ENCODE measurements at regions not wholly inside any gene's neighbourhood (a gene's known extent, or its start where the extent isn't known, plus 50 kb on each side); places are given as distances from the start of the nearest gene placed in this dataset.

DNA sequence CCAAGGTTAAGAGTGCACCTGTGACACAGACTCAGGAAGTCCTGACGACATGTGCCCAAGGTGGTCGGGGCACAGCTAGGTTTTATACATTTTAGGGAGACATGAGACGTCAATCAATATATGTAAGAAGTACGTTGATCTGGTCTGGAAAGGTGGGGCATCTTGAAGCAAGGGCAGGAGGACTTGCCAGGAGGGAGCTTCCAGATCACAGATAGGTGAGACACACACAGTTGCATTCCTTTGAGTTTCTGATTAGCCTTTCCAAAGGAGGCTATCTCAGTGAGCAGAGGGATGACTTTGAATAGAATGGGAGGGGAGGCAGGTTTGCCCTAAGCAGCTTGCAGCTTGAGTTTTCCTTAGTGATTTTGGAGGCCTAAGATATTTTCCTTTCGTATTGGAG lies 257.4 kb downstream of the CGGBP1 start (continued):
- peak; percentile 57; the same call in 1 of the 2 replicates for TF ChIP-seq ZEB2 (IDR thresholded peaks at IDR 0.05)
- peak in 1 of 2 experiments; percentile 66; a peak in 1 of 4 replicates for TF ChIP-seq RCOR1 (IDR thresholded peaks at IDR 0.05; ENCODE audit: borderline replicate concordance in 1 of 2, low read depth in 2 of 2, low read length in 2 of 2)
- TF ChIP-seq HNRNPH1 (optimal IDR thresholded peaks at IDR 0.05; ENCODE audit: low read depth, low read length): no peak
- TF ChIP-seq, protein P1, sequence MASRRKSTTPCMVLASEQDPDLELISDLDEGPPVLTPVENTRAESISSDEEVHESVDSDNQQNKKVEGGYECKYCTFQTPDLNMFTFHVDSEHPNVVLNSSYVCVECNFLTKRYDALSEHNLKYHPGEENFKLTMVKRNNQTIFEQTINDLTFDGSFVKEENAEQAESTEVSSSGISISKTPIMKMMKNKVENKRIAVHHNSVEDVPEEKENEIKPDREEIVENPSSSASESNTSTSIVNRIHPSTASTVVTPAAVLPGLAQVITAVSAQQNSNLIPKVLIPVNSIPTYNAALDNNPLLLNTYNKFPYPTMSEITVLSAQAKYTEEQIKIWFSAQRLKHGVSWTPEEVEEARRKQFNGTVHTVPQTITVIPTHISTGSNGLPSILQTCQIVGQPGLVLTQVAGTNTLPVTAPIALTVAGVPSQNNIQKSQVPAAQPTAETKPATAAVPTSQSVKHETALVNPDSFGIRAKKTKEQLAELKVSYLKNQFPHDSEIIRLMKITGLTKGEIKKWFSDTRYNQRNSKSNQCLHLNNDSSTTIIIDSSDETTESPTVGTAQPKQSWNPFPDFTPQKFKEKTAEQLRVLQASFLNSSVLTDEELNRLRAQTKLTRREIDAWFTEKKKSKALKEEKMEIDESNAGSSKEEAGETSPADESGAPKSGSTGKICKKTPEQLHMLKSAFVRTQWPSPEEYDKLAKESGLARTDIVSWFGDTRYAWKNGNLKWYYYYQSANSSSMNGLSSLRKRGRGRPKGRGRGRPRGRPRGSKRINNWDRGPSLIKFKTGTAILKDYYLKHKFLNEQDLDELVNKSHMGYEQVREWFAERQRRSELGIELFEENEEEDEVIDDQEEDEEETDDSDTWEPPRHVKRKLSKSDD (conservative IDR thresholded peaks at IDR 0.05; ENCODE audit: low read length): no peak
- peak in 1 of 2 experiments; percentile 56; a peak in 1 of 4 replicates for TF ChIP-seq HDAC1 (IDR thresholded peaks at IDR 0.05)
- TF ChIP-seq EGR1 (conservative IDR thresholded peaks at IDR 0.05): no peak
- TF ChIP-seq HDAC2 (IDR thresholded peaks at IDR 0.05): 0 out of 2 replicates have a peak, but pooled peaks have one; percentile 48
- peak; percentile 54; the same call in 1 of the 2 replicates for TF ChIP-seq ZNF263 (CRISPR knock-in tag; IDR thresholded peaks at IDR 0.05; ENCODE audit: borderline replicate concordance)
- TF ChIP-seq MYNN (IDR thresholded peaks at IDR 0.05): 0 out of 2 replicates have a peak, but pooled peaks have one; percentile 37
- TF ChIP-seq MYNN (CRISPR knock-in tag; IDR thresholded peaks at IDR 0.05): no peak
- peak; percentile 51 for TF ChIP-seq ZFP36 (IDR thresholded peaks at IDR 0.05; ENCODE audit: low read depth, low read length, partially characterized antibody)
- TF ChIP-seq, protein P2, sequence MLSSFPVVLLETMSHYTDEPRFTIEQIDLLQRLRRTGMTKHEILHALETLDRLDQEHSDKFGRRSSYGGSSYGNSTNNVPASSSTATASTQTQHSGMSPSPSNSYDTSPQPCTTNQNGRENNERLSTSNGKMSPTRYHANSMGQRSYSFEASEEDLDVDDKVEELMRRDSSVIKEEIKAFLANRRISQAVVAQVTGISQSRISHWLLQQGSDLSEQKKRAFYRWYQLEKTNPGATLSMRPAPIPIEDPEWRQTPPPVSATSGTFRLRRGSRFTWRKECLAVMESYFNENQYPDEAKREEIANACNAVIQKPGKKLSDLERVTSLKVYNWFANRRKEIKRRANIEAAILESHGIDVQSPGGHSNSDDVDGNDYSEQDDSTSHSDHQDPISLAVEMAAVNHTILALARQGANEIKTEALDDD (IDR thresholded peaks at IDR 0.05): peak; percentile 29; the same call in 1 of the 2 replicates
